Osteoblast (primary cell): ENCODE measurements at regions not wholly inside any gene's neighbourhood (a gene's known extent, or its start where the extent isn't known, plus 50 kb on each side); places are given as distances from the start of the nearest gene placed in this dataset.

Experiments
- DNase-seq: peaks from one replicate; pipeline ENCODE4 v3.0.0; 2011; ENCODE audit warnings: low spot score, mixed read lengths; ENCODE audit not compliant: insufficient read length; ENCODE audit errors: missing footprints
- H2AFZ ChIP-seq: 2 replicates; pipeline ENCODE4 v1.6.0; 2011; ENCODE audit warnings: mild to moderate bottlenecking, low read length
- H3K27ac ChIP-seq: 2 replicates; pipeline ENCODE4 v1.5.1; 2011; ENCODE audit warnings: mild to moderate bottlenecking, low read depth, low read length, moderate library complexity
- H3K27me3 ChIP-seq: 2 replicates; pipeline ENCODE4 v1.6.0; 2012; ENCODE audit warnings: mild to moderate bottlenecking, control low read depth, inconsistent platforms, low read length, moderate library complexity; ENCODE audit not compliant: insufficient read depth
- H3K36me3 ChIP-seq: 2 replicates; pipeline ENCODE4 v1.5.1; 2011; ENCODE audit warnings: mild to moderate bottlenecking, low read length, control low read depth, moderate library complexity; ENCODE audit not compliant: insufficient read depth
- H3K4me1 ChIP-seq: 2 replicates; pipeline ENCODE4 v1.5.1; 2011; ENCODE audit warnings: mild to moderate bottlenecking, low read length, control low read depth, moderate library complexity; ENCODE audit not compliant: insufficient read depth
- H3K4me2 ChIP-seq: 2 replicates; pipeline ENCODE4 v1.6.0; 2011; ENCODE audit warnings: mild to moderate bottlenecking, low read length; ENCODE audit not compliant: insufficient read depth
- H3K4me3 ChIP-seq: fragments of 200-600 bp; sonication (generic); 3 replicates; pipeline ENCODE4 v1.5.1; 2012; ENCODE audit warnings: mild to moderate bottlenecking, low read length, inconsistent platforms; ENCODE audit not compliant: insufficient read depth
- H3K79me2 ChIP-seq: 2 replicates; pipeline ENCODE4 v1.6.0; 2012; ENCODE audit warnings: mild to moderate bottlenecking, low read length, control low read depth, inconsistent platforms; ENCODE audit not compliant: insufficient read depth
- H3K9me3 ChIP-seq: 2 replicates; pipeline ENCODE4 v1.5.1; 2011; ENCODE audit warnings: low read depth, low read length, control low read depth
- H4K20me1 ChIP-seq: 2 replicates; pipeline ENCODE4 v1.6.0; 2012; ENCODE audit warnings: mild to moderate bottlenecking, low read length, control low read depth; ENCODE audit not compliant: insufficient read depth
- CTCF ChIP-seq: IDR thresholded peaks from 2 replicates; pipeline ENCODE4 v1.5.1; 2011; ENCODE audit warnings: mild to moderate bottlenecking, low read depth, low read length, moderate library complexity; ENCODE audit errors: extremely low read depth

DNA sequence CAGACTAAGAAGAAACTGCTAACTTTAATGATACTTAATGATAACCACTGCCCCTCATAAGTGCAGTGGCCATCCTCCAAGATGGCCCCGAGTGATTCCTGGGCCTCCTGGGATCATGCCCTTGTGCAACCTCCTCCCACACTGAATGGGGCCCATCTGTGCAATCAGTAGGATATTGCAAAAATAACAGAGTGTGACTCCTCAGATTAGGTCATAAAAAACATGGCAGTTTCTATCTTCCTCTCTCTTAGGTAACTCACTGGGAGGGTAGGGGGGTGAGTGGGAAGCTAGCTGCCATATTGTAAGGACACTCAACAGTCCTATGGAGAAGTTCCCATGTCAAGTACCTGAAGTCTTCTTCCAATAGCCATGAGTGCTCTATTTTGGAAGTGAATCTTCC, 173.0 kb downstream of the SHQ1 start:
- H3K27ac ChIP-seq: no peak overlapping the region
- no peak for TF ChIP-seq CTCF
- DNase-seq: no peak
- peaks cover 3% of the 10 kb centered on the region for H3K9me3 ChIP-seq
- no peaks in the 10 kb centered on the region for H3K4me1 ChIP-seq
- H3K4me2 ChIP-seq: no peak overlapping the region
- H3K4me3 ChIP-seq: no peak overlapping the region
- H3K79me2 ChIP-seq: no peaks in the 10 kb centered on the region
- H3K36me3 ChIP-seq: no peaks in the 10 kb centered on the region
- peaks cover 24% of the 10 kb centered on the region for H3K27me3 ChIP-seq
- H4K20me1 ChIP-seq: no peaks in the 10 kb centered on the region
- H2AFZ ChIP-seq: no peak overlapping the region

DNA sequence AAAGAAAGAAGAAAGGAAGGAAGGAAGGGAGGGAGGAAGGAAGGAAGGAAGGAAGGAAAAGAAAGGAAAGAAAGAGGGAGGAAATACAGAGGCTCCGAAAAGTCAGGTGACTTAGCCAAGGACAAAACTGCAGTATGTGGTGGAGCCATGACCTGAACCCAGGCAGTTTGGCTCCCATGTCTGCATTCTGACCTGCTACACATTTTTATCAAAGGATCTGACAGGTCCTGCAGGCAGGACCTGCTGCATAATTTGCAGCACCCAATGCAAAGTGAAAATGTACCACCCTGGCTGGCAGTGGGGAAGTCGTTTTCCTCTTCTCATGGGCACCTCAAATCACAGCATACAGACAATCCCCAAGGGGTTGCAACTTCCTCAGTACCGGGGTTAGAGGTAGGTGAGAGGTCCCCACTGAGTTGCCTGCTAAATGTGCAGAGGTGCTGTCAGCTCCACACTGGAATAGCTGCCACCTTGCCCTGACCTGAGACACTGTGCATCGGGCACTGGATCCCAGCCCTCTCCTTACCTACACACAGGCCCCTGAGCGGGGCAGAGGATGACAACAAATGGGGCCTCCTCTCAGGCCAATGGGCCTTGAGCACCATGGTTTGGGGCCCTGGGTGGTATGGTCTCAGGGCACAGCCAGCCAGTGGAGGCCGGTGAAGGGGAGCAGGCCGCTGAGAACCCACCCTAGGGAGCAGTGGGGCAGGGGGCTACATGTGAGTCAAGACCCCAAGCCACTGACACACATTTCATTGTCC, 175.1 kb downstream of the SHQ1 start:
- Histone ChIP-seq H3K9me3 (peaks cover 3% of the 10 kb centered on the region), H3K27me3 (peaks cover 23% of the 10 kb centered on the region), H3K4me2 (no peak overlapping the region), H3K36me3 (no peaks in the 10 kb centered on the region), H3K4me1 (no peaks in the 10 kb centered on the region), H2AFZ (no peak overlapping the region), H3K79me2 (no peaks in the 10 kb centered on the region), H3K4me3 (no peak overlapping the region), H3K27ac (no peak overlapping the region), H4K20me1 (no peaks in the 10 kb centered on the region)
- no peak for DNase-seq
- TF ChIP-seq CTCF: no peak

DNA sequence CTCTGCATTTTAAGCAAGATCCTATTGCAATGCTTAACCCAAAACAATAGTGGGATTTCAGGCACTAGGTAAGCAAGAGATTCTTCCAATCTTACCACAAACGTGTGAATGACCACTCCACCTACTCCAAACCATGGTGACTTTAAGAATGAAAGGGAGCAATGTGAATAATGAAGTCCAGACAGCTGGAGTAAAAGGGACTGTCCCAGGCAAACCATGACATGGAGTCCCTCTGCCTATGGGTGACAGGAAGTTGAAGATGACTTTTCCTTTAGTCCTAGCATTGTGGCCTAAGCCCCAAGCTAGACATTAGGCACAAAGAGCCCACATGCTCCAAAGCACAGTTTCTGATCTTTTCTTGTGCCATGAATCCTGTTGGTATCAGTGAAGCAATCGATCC, 179.0 kb downstream of the SHQ1 start:
- Histone ChIP-seq H3K4me3 (no peak overlapping the region), H3K36me3 (no peaks in the 10 kb centered on the region), H4K20me1 (no peaks in the 10 kb centered on the region), H3K4me2 (no peak overlapping the region), H2AFZ (no peak overlapping the region), H3K9me3 (no peaks in the 10 kb centered on the region), H3K4me1 (peaks cover 8% of the 10 kb centered on the region), H3K27me3 (peaks cover 33% of the 10 kb centered on the region), H3K27ac (no peak overlapping the region), H3K79me2 (no peaks in the 10 kb centered on the region)
- no peak for DNase-seq
- no peak for TF ChIP-seq CTCF

DNA sequence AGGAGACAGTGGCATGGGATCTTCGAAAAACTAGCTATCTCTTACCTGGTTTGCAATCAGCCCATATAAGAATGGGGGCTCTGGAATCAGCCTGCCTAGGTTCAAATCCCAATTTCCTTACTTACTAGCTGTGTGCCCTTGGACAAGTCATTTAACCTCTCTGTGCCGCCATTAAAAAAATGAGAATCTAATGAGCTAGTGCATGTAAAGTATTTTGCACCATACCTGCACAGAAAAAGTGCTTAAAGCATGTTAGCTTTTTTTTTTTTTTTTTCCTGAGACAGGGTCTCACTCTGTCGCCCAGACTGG, 181.8 kb downstream of the SHQ1 start:
- H4K20me1 ChIP-seq: no peaks in the 10 kb centered on the region
- no peaks in the 10 kb centered on the region for H3K9me3 ChIP-seq
- H3K36me3 ChIP-seq: no peaks in the 10 kb centered on the region
- no peak overlapping the region for H3K4me3 ChIP-seq
- H3K27ac ChIP-seq: no peak overlapping the region
- peaks cover 23% of the 10 kb centered on the region for H3K27me3 ChIP-seq
- no peak overlapping the region for H3K4me2 ChIP-seq
- DNase-seq: no peak
- no peak overlapping the region for H2AFZ ChIP-seq
- no peak for TF ChIP-seq CTCF
- no peaks in the 10 kb centered on the region for H3K79me2 ChIP-seq
- peaks cover 21% of the 10 kb centered on the region for H3K4me1 ChIP-seq
